Cardiac fibroblast (primary cell): ENCODE measurements at regions not wholly inside any gene's neighbourhood (a gene's known extent, or its start where the extent isn't known, plus 50 kb on each side); places are given as distances from the start of the nearest gene placed in this dataset.
A peak's percentile ranks its signal among the peaks of the same experiment; 100 is the strongest.
"Not testable (repeated sequence)": the region's sequence is repeated elsewhere in the genome, so short reads cannot be mapped to it uniquely, and the experiment has no call there.

ENCODE experiments used
- DNase-seq, 2 donors: peaks; one replicate each; pipeline versions ENCODE4 v3.0.0 to v3.0.0-alpha.2; 2010; ENCODE audit warnings: low read depth in 2 of 2
- H3K4me3 ChIP-seq, 2 donors: replicated peaks in 1 of 2; 1 replicate in 1 of 2; 2 replicates in 1 of 2; pipeline ENCODE4 v1.5.1; 2011; ENCODE audit warnings: low read depth in 2 of 2, low read length in 2 of 2, mild to moderate bottlenecking in 2 of 2, moderate library complexity in 1 of 2
- CTCF ChIP-seq: IDR thresholded peaks from one replicate; pipeline ENCODE4 v1.5.1; 2011; ENCODE audit warnings: low read depth, mild to moderate bottlenecking, low read length, inconsistent platforms

GRCh38 chrX:40530509-40530908 lies 50.3 kb upstream of the ATP6AP2 start:
- H3K4me3 ChIP-seq = no peak overlapping the region
- no peak for DNase-seq
- no peak for TF ChIP-seq CTCF

- TF ChIP-seq CTCF = no peak
- H3K4me3 ChIP-seq = no peak overlapping the region
- DNase-seq = no peak
These were observed 53.2 kb upstream of the ATP6AP2 start for GRCh38 chrX:40527543-40527942.

GRCh38 chrX:40526412-40526811 lies 54.4 kb upstream of the ATP6AP2 start:
- no peak for TF ChIP-seq CTCF
- no peak overlapping the region for H3K4me3 ChIP-seq
- no peak for DNase-seq

- not testable (repeated sequence) for DNase-seq, H3K4me3 ChIP-seq
These were observed 54.9 kb upstream of the ATP6AP2 start for GRCh38 chrX:40525901-40526300.

- no peak overlapping the region for H3K4me3 ChIP-seq
- TF ChIP-seq CTCF = peak; percentile 16
- peak in 1 of 2 donors; percentile 4 for DNase-seq
These were observed 56.3 kb upstream of the ATP6AP2 start for GRCh38 chrX:40524423-40524822.

- DNase-seq = no peak
- no peak overlapping the region for H3K4me3 ChIP-seq
- TF ChIP-seq CTCF = no peak
These were observed 56.9 kb upstream of the ATP6AP2 start for GRCh38 chrX:40523852-40524251.

GRCh38 chrX:40521868-40522450 lies 58.8 kb upstream of the ATP6AP2 start:
- DNase-seq = no peak
- no peak for TF ChIP-seq CTCF
- H3K4me3 ChIP-seq = no peak overlapping the region
